ENCODE measurements at regions not wholly inside any gene's neighbourhood (a gene's known extent, or its start where the extent isn't known, plus 50 kb on each side); places are given as distances from the start of the nearest gene placed in this dataset.

- no peak for TF ChIP-seq TOX (CRISPR knock-in tag; IDR thresholded peaks at IDR 0.05; ENCODE audit: borderline replicate concordance)
- TF ChIP-seq OSR1 (CRISPR knock-in tag; IDR thresholded peaks at IDR 0.05) = no peak
- no peak for TF ChIP-seq TSHZ2 (CRISPR knock-in tag; IDR thresholded peaks at IDR 0.05)
- no peak for TF ChIP-seq GLIS3 (CRISPR knock-in tag; IDR thresholded peaks at IDR 0.05)
- TF ChIP-seq, protein P1, sequence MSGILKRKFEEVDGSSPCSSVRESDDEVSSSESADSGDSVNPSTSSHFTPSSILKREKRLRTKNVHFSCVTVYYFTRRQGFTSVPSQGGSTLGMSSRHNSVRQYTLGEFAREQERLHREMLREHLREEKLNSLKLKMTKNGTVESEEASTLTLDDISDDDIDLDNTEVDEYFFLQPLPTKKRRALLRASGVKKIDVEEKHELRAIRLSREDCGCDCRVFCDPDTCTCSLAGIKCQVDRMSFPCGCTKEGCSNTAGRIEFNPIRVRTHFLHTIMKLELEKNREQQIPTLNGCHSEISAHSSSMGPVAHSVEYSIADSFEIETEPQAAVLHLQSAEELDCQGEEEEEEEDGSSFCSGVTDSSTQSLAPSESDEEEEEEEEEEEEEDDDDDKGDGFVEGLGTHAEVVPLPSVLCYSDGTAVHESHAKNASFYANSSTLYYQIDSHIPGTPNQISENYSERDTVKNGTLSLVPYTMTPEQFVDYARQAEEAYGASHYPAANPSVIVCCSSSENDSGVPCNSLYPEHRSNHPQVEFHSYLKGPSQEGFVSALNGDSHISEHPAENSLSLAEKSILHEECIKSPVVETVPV (CRISPR knock-in tag; IDR thresholded peaks at IDR 0.05) = no peak
- no peak for TF ChIP-seq ZFP30 (CRISPR knock-in tag; IDR thresholded peaks at IDR 0.05)
- TF ChIP-seq ISL1 (CRISPR knock-in tag; IDR thresholded peaks at IDR 0.05) = no peak
- TF ChIP-seq POU6F1 (CRISPR knock-in tag; IDR thresholded peaks at IDR 0.05; ENCODE audit: borderline replicate concordance, low read depth) = no peak
- no peak for TF ChIP-seq RARB (CRISPR knock-in tag; IDR thresholded peaks at IDR 0.05)
- TF ChIP-seq ESRRG (CRISPR knock-in tag; IDR thresholded peaks at IDR 0.05) = no peak
- TF ChIP-seq ZNF565 (CRISPR knock-in tag; conservative IDR thresholded peaks at IDR 0.05; ENCODE audit: low read depth) = no peak
- TF ChIP-seq PPARA (CRISPR knock-in tag; IDR thresholded peaks at IDR 0.05; ENCODE audit: borderline replicate concordance) = no peak
- no peak for TF ChIP-seq ZNF8 (CRISPR knock-in tag; IDR thresholded peaks at IDR 0.05)
- no peak for TF ChIP-seq CSDC2 (CRISPR knock-in tag; IDR thresholded peaks at IDR 0.05)
- TF ChIP-seq, protein P2, sequence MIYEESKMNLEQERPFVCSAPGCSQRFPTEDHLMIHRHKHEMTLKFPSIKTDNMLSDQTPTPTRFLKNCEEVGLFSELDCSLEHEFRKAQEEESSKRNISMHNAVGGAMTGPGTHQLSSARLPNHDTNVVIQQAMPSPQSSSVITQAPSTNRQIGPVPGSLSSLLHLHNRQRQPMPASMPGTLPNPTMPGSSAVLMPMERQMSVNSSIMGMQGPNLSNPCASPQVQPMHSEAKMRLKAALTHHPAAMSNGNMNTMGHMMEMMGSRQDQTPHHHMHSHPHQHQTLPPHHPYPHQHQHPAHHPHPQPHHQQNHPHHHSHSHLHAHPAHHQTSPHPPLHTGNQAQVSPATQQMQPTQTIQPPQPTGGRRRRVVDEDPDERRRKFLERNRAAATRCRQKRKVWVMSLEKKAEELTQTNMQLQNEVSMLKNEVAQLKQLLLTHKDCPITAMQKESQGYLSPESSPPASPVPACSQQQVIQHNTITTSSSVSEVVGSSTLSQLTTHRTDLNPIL (CRISPR knock-in tag; IDR thresholded peaks at IDR 0.05; ENCODE audit: low read depth) = no peak
- no peak for TF ChIP-seq PATZ1 (CRISPR knock-in tag; IDR thresholded peaks at IDR 0.05; ENCODE audit: borderline replicate concordance)
- no peak; the same call in 2 of the 3 replicates for ATAC-seq
Measured at GRCh38 chr6:21785164-21785563, 191.6 kb downstream of the SOX4 start.

DNA sequence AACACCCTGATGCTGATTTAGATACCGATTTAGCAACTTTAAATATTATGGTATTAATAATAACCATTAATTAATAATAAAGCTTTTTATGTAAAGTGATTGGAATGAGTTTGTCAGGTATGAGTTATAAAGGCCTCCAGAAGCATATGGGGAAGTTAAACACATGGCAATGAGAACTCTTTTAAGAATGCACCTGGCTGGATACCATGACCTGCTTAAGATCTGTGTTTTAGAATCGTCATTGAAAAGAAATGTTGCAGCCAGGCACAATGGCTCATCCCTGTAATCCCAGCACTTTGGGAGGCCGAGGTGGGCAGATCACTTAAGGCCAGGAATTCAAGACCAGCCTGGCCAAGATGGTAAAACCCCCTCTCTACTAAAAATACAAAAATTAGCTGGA lies 197.5 kb downstream of the SOX4 start:
- TF ChIP-seq RARB (CRISPR knock-in tag; IDR thresholded peaks at IDR 0.05) (no peak), ZC3H10 (CRISPR knock-in tag; IDR thresholded peaks at IDR 0.05) (no peak), GLIS3 (CRISPR knock-in tag; IDR thresholded peaks at IDR 0.05) (no peak), ESRRG (CRISPR knock-in tag; IDR thresholded peaks at IDR 0.05) (no peak)
- TF ChIP-seq, protein P1 (CRISPR knock-in tag; IDR thresholded peaks at IDR 0.05) = no peak
- TF ChIP-seq, protein P2 (CRISPR knock-in tag; IDR thresholded peaks at IDR 0.05; ENCODE audit: low read depth) = no peak
- ATAC-seq = no peak

DNA sequence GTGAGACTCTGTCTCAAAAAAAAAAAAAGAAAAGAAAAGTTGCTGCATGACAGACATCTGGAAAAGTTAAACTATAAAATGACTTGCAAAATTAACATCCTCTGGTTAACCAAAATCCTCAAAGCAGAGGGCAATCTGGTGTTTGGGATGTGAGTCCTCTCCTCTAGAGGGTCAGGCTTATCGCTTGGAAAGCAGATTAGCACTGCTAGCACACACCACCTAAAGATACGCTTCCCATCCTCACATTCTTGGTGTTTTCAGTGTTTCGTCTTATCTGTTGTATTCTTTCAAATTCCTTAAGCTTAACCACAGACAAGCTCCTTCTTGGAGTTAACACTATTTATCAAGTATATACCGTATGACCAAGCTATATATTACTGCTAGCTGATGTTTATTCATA lies 198.0 kb downstream of the SOX4 start:
- no peak for ATAC-seq
- TF ChIP-seq ZNF565 (CRISPR knock-in tag; conservative IDR thresholded peaks at IDR 0.05; ENCODE audit: low read depth) (no peak), TOX (CRISPR knock-in tag; IDR thresholded peaks at IDR 0.05; ENCODE audit: borderline replicate concordance) (no peak), GLIS3 (CRISPR knock-in tag; IDR thresholded peaks at IDR 0.05) (no peak), ESRRG (CRISPR knock-in tag; IDR thresholded peaks at IDR 0.05) (no peak), TCF4 (CRISPR knock-in tag; IDR thresholded peaks at IDR 0.05; ENCODE audit: borderline replicate concordance) (no peak), TSHZ2 (CRISPR knock-in tag; IDR thresholded peaks at IDR 0.05) (no peak), POU6F1 (CRISPR knock-in tag; IDR thresholded peaks at IDR 0.05; ENCODE audit: borderline replicate concordance, low read depth) (no peak), ARNTL (CRISPR knock-in tag; IDR thresholded peaks at IDR 0.05; ENCODE audit: borderline replicate concordance, low read depth) (no peak), ZFP30 (CRISPR knock-in tag; IDR thresholded peaks at IDR 0.05) (no peak), RARB (CRISPR knock-in tag; IDR thresholded peaks at IDR 0.05) (no peak), ISL1 (CRISPR knock-in tag; IDR thresholded peaks at IDR 0.05) (no peak)
